ENCODE measurements at regions not wholly inside any gene's neighbourhood (a gene's known extent, or its start where the extent isn't known, plus 50 kb on each side); places are given as distances from the start of the nearest gene placed in this dataset.

- no peak for DNase-seq
Measured at GRCh38 chr12:89977405-89978085, 268.9 kb upstream of the ATP2B1 start.

- DNase-seq = no peak
Measured at GRCh38 chr12:89976866-89977265, 268.2 kb upstream of the ATP2B1 start.

GRCh38 chr12:89975574-89975973 is 266.9 kb upstream of the ATP2B1 start:
- no peak for DNase-seq

- DNase-seq = no peak
Measured at GRCh38 chr12:89971880-89972279, 263.2 kb upstream of the ATP2B1 start.

GRCh38 chr12:89970722-89971121 is 262.1 kb upstream of the ATP2B1 start:
- DNase-seq = no peak

- DNase-seq = no peak
Measured at GRCh38 chr12:89969093-89969492, 260.5 kb upstream of the ATP2B1 start.

- DNase-seq = no peak
Measured at GRCh38 chr12:89968151-89968700, 259.6 kb upstream of the ATP2B1 start.

- DNase-seq = no peak
Measured at GRCh38 chr12:89966495-89967240, 258.0 kb upstream of the ATP2B1 start.

- no peak for DNase-seq
Measured at GRCh38 chr12:89965993-89966392, 257.4 kb upstream of the ATP2B1 start.

- no peak for DNase-seq
Measured at GRCh38 chr12:89962648-89963047, 254.0 kb upstream of the ATP2B1 start.

GRCh38 chr12:89960607-89961394 is 252.2 kb upstream of the ATP2B1 start:
- DNase-seq = peak; percentile 25

GRCh38 chr12:89960011-89960507 is 251.4 kb upstream of the ATP2B1 start:
- DNase-seq = peak; percentile 69

- no peak for DNase-seq
Measured at GRCh38 chr12:89959179-89959578, 250.5 kb upstream of the ATP2B1 start.

- no peak for DNase-seq
Measured at GRCh38 chr12:89954259-89954658, 245.6 kb upstream of the ATP2B1 start.

- DNase-seq = no peak
Measured at GRCh38 chr12:89951694-89952060, 243.0 kb upstream of the ATP2B1 start.

GRCh38 chr12:89951050-89951693 is 242.5 kb upstream of the ATP2B1 start:
- DNase-seq = peak; percentile 48

GRCh38 chr12:89950421-89950820 is 241.8 kb upstream of the ATP2B1 start:
- DNase-seq = peak; percentile 27

- DNase-seq = peak; percentile 89
Measured at GRCh38 chr12:89949457-89950195, 241.0 kb upstream of the ATP2B1 start.

- DNase-seq = no peak
Measured at GRCh38 chr12:89948271-89949175, 239.9 kb upstream of the ATP2B1 start.

GRCh38 chr12:89947437-89948270 is 239.0 kb upstream of the ATP2B1 start:
- DNase-seq = peak; percentile 32

Measured in activated CD4-positive, alpha-beta T cell treated with anti-CD3 and anti-CD28 coated beads, Interleukin-2, amount 50 U/mL, for 16 hours (primary cell).